HG02981 (cell line): ENCODE measurements at regions not wholly inside any gene's neighbourhood (a gene's known extent, or its start where the extent isn't known, plus 50 kb on each side); places are given as distances from the start of the nearest gene placed in this dataset.
"Not testable (repeated sequence)": the region's sequence is repeated elsewhere in the genome, so short reads cannot be mapped to it uniquely, and the experiment has no call there.

Experiments
- ATAC-seq: cut with Tn5 transposase; IDR thresholded peaks from one replicate; pipeline ENCODE4 v1.9.1; 2021; ENCODE audit warnings: mild to moderate bottlenecking, moderate library complexity; ENCODE audit not compliant: unreplicated experiment

- ATAC-seq: no peak
These were observed 820.1 kb downstream of the TMTC2 start for GRCh38 chr12:83506841-83507240.

- no peak for ATAC-seq
These were observed 818.9 kb downstream of the TMTC2 start for GRCh38 chr12:83505586-83505985.

- not testable (repeated sequence) for ATAC-seq
These were observed 813.2 kb downstream of the TMTC2 start for GRCh38 chr12:83499894-83500293.

GRCh38 chr12:83477696-83478095, 791.0 kb downstream of the TMTC2 start:
- no peak for ATAC-seq

- no peak for ATAC-seq
These were observed 790.3 kb downstream of the TMTC2 start for GRCh38 chr12:83476695-83477690.

- ATAC-seq: no peak
These were observed 789.3 kb downstream of the TMTC2 start for GRCh38 chr12:83476006-83476405.

- ATAC-seq: no peak
These were observed 787.7 kb downstream of the TMTC2 start for GRCh38 chr12:83474369-83474768.

GRCh38 chr12:83473408-83474095, 786.8 kb downstream of the TMTC2 start:
- ATAC-seq: peak; percentile 100

- ATAC-seq: no peak
These were observed 786.1 kb downstream of the TMTC2 start for GRCh38 chr12:83472772-83473171.

- ATAC-seq: no peak
These were observed 785.6 kb downstream of the TMTC2 start for GRCh38 chr12:83472350-83472749.

GRCh38 chr12:83471341-83471740, 784.6 kb downstream of the TMTC2 start:
- ATAC-seq: no peak

- ATAC-seq: no peak
These were observed 784.0 kb downstream of the TMTC2 start for GRCh38 chr12:83470749-83471148.

GRCh38 chr12:83468988-83469908, 782.5 kb downstream of the TMTC2 start:
- ATAC-seq: no peak

- ATAC-seq: no peak
These were observed 778.9 kb downstream of the TMTC2 start for GRCh38 chr12:83465632-83466031.

GRCh38 chr12:83462419-83462818, 775.7 kb downstream of the TMTC2 start:
- no peak for ATAC-seq

GRCh38 chr12:83461336-83461935, 774.7 kb downstream of the TMTC2 start:
- ATAC-seq: no peak

GRCh38 chr12:83451189-83451588, 764.5 kb downstream of the TMTC2 start:
- ATAC-seq: no peak

- no peak for ATAC-seq
These were observed 747.9 kb downstream of the TMTC2 start for GRCh38 chr12:83434600-83434999.

- no peak for ATAC-seq
These were observed 745.5 kb downstream of the TMTC2 start for GRCh38 chr12:83432176-83432719.

GRCh38 chr12:83427586-83428136, 741.0 kb downstream of the TMTC2 start:
- not testable (repeated sequence) for ATAC-seq
